PC-3 (cell line): ENCODE measurements at regions not wholly inside any gene's neighbourhood (a gene's known extent, or its start where the extent isn't known, plus 50 kb on each side); places are given as distances from the start of the nearest gene placed in this dataset.

Source experiments
- CTCF ChIP-seq: fragments of 300-600 bp; sonication (generic); conservative IDR thresholded peaks from 2 replicates; pipeline ENCODE4 v1.5.1; 2017; ENCODE audit warnings: antibody characterized with exemption, low read depth, mild to moderate bottlenecking, low read length
- EZH2 ChIP-seq: fragments of 300-600 bp; sonication (generic); IDR thresholded peaks from one replicate; pipeline ENCODE4 v1.6.1; 2017; ENCODE audit warnings: antibody characterized with exemption, mild to moderate bottlenecking, low read length; ENCODE audit not compliant: unreplicated experiment
- EZH2phosphoT487 ChIP-seq: fragments of 300-600 bp; sonication (generic); IDR thresholded peaks from 2 replicates; pipeline ENCODE4 v1.6.1; 2018; ENCODE audit warnings: mild to moderate bottlenecking, antibody characterized with exemption, low read length, borderline replicate concordance

- TF ChIP-seq CTCF: no peak
- TF ChIP-seq EZH2: no peak
- no peak for TF ChIP-seq EZH2phosphoT487
Measured at GRCh38 chr7:17014686-17015085, 132.9 kb upstream of the AGR3 start.
